Adrenal gland (tissue), 9 donors: ENCODE measurements at regions not wholly inside any gene's neighbourhood (a gene's known extent, or its start where the extent isn't known, plus 50 kb on each side); places are given as distances from the start of the nearest gene placed in this dataset.
A peak's percentile ranks its signal among the peaks of the same experiment; 100 is the strongest.

Experiments used
- DNase-seq, 7 donors: peaks; one replicate each; pipeline ENCODE4 v3.0.0-alpha.2; 2019 to 2020
- H3K27ac ChIP-seq, 5 donors: fragments of 200-600 bp; sonication (generic) in 4 of 5; 1 replicate in 3 of 5; 2 replicates in 2 of 5; pipeline versions ENCODE4 v1.5.1 to v1.8.0; 2016 to 2020; ENCODE audit warnings: mild to moderate bottlenecking in 1 of 5
- H3K27me3 ChIP-seq: fragments of 200-600 bp; 2 replicates; pipeline ENCODE4 v1.8.0; 2021
- H3K36me3 ChIP-seq, 2 donors: fragments of 200-600 bp; replicated peaks in 1 of 2; 1 replicate in 1 of 2; 2 replicates in 1 of 2; pipeline versions ENCODE4 v1.5.1 to v1.8.0; 2018 to 2022
- H3K4me1 ChIP-seq, 2 donors: fragments of 200-600 bp; replicated peaks in 1 of 2; 1 replicate in 1 of 2; 2 replicates in 1 of 2; pipeline versions ENCODE4 v1.5.1 to v1.8.0; 2018 to 2021
- H3K4me3 ChIP-seq, 4 donors: fragments of 200-600 bp; sonication (generic) in 3 of 4; one replicate each; pipeline ENCODE4 v1.5.1; 2016 to 2018
- H3K9me3 ChIP-seq, 3 donors: fragments of 200-600 bp; sonication (generic) in 1 of 3; replicated peaks in 1 of 3; 1 replicate in 2 of 3; 2 replicates in 1 of 3; pipeline versions ENCODE4 v1.5.1 to v1.8.0; 2016 to 2021
- POLR2A ChIP-seq, 2 donors: fragments of 450-650 bp; IDR thresholded peaks; one replicate each; pipeline ENCODE4 v1.6.1; 2017; ENCODE audit warnings: antibody characterized with exemption in 2 of 2, mild to moderate bottlenecking in 2 of 2, moderate library complexity in 1 of 2
- whole genome bisulfite sequencing, 4 donors: extraction: QIAGEN DNeasy Blood & Tissue Kit in 2 of 4; methylation state at CpG; one replicate each; pipeline versions ENCODE4 v1.1.5 to v1.1.7; 2013 to 2017; 5-methylcytosine and 5-hydroxymethylcytosine counted together
- intact Hi-C, 2 donors: fragments of 100-400 bp; cut with DNase I; formaldehyde crosslinking; loops; one replicate each; pipeline versions ENCODE4 v1.14.1 to v1.15.0; 2022 to 2023
- TF ChIP-seq, protein P1 (sequence below), 6 experiments: fragments of 450-650 bp in 4 of 6; fragments of 200-600 bp in 2 of 6; sonication (generic) in 1 of 6; IDR thresholded peaks; 1 replicate in 5 of 6; 2 replicates in 1 of 6; pipeline versions ENCODE4 v1.5.1 to v1.8.0; 2016 to 2021; ENCODE audit warnings: antibody characterized with exemption in 6 of 6, mild to moderate bottlenecking in 2 of 6, moderate library complexity in 1 of 6
- donor health status: healthy with polysubstance abuse.
- donor health status: Bipolar disorder and iron deficiency.
- donor health status: DM: yes; HTN: yes; CAD: no.
- donor health status: DM: no; HTN: no; CAD: no.
- donor health status: DM: no; HTN: no; CAD: no.

GRCh38 chr12:66931091-66931490, 252.2 kb upstream of the GRIP1 start:
- WGBS, 4 donors: 41 to 48% (median 44%) methylated on average over 3 of the region's 3 CpGs
- no peak overlapping the region for H3K27ac ChIP-seq
- H3K9me3 ChIP-seq: no peaks in the 10 kb centered on the region
- intact Hi-C loops: no loop called here
- H3K27me3 ChIP-seq: no peaks in the 10 kb centered on the region
- TF ChIP-seq, protein P1, sequence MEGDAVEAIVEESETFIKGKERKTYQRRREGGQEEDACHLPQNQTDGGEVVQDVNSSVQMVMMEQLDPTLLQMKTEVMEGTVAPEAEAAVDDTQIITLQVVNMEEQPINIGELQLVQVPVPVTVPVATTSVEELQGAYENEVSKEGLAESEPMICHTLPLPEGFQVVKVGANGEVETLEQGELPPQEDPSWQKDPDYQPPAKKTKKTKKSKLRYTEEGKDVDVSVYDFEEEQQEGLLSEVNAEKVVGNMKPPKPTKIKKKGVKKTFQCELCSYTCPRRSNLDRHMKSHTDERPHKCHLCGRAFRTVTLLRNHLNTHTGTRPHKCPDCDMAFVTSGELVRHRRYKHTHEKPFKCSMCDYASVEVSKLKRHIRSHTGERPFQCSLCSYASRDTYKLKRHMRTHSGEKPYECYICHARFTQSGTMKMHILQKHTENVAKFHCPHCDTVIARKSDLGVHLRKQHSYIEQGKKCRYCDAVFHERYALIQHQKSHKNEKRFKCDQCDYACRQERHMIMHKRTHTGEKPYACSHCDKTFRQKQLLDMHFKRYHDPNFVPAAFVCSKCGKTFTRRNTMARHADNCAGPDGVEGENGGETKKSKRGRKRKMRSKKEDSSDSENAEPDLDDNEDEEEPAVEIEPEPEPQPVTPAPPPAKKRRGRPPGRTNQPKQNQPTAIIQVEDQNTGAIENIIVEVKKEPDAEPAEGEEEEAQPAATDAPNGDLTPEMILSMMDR (IDR thresholded peaks at IDR 0.05): no peak
- TF ChIP-seq POLR2A (IDR thresholded peaks at IDR 0.05): no peak
- H3K4me3 ChIP-seq: no peak overlapping the region
- peak in 1 of 7 donors; percentile 69 for DNase-seq
- H3K4me1 ChIP-seq: no peaks in the 10 kb centered on the region
- no peaks in the 10 kb centered on the region for H3K36me3 ChIP-seq

DNA sequence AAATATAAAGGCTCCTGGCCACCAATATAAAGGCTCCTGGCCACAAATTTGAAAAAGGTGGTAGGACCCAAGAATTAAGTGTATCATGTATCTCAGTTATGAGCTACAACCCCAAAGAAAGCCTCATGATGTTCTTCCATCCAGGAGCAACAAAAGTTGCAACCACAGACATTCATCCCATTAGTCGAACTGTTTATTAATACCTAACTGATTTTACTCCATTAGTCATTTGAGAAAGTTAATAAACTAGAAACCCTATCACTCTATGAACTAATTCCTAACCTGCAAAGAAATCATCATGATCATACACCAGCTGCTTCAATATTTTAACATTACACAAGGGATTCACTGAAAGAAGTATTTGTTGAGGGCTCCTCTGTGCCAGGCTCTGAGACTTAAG, 253.2 kb upstream of the GRIP1 start:
- Histone ChIP-seq H3K9me3 (no peaks in the 10 kb centered on the region), H3K4me3 (no peak overlapping the region), H3K27ac (no peak overlapping the region), H3K27me3 (no peaks in the 10 kb centered on the region), H3K4me1 (no peaks in the 10 kb centered on the region), H3K36me3 (no peaks in the 10 kb centered on the region)
- intact Hi-C loops: no loop called here
- no peak for TF ChIP-seq POLR2A (IDR thresholded peaks at IDR 0.05)
- TF ChIP-seq, protein P1 (IDR thresholded peaks at IDR 0.05): no peak
- no peak for DNase-seq
- 83 to 86% (median 84%) methylated on average over 1 of the region's 1 CpG for WGBS, 4 donors

GRCh38 chr12:66934302-66935062, 255.6 kb upstream of the GRIP1 start:
- no peak overlapping the region for H3K27ac ChIP-seq
- H3K36me3 ChIP-seq: no peaks in the 10 kb centered on the region
- intact Hi-C loops: no loop called here
- H3K4me1 ChIP-seq: no peaks in the 10 kb centered on the region
- H3K4me3 ChIP-seq: no peak overlapping the region
- WGBS, 4 donors: 64 to 77% (median 73%) methylated on average over 5 of the region's 5 CpGs
- H3K27me3 ChIP-seq: no peaks in the 10 kb centered on the region
- H3K9me3 ChIP-seq: no peaks in the 10 kb centered on the region
- TF ChIP-seq, protein P1 (IDR thresholded peaks at IDR 0.05): no peak
- TF ChIP-seq POLR2A (IDR thresholded peaks at IDR 0.05): no peak
- no peak for DNase-seq

DNA sequence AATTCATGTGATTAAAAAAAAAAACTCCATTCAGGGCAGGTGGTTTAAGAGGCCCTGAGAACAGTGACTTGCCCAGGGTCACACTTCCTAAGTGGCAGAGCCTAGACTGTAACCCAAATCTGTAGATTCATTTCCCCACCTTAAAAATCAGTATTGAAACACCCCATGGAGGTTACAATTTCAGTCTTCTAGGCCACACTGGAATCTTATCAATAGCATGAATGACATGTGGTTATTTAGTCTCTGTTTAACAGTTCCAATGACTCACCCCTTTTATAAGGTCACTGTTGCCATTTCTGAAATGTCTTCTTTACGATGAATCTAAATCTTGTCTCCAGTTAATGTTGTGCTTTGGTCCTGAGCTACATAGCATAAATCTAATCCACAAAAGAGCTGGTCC, 262.3 kb upstream of the GRIP1 start:
- Histone ChIP-seq H3K4me3 (no peak overlapping the region), H3K9me3 (no peaks in the 10 kb centered on the region), H3K27me3 (no peaks in the 10 kb centered on the region), H3K4me1 (no peaks in the 10 kb centered on the region), H3K27ac (no peak overlapping the region), H3K36me3 (no peaks in the 10 kb centered on the region)
- DNase-seq: no peak
- WGBS, 4 donors: 48 to 68% (median 57%) methylated on average over 1 of the region's 1 CpG
- no peak for TF ChIP-seq POLR2A (IDR thresholded peaks at IDR 0.05)
- TF ChIP-seq, protein P1 (IDR thresholded peaks at IDR 0.05): no peak
- intact Hi-C loops: no loop called here
